ENCODE measurements at regions not wholly inside any gene's neighbourhood (a gene's known extent, or its start where the extent isn't known, plus 50 kb on each side); places are given as distances from the start of the nearest gene placed in this dataset.

DNA sequence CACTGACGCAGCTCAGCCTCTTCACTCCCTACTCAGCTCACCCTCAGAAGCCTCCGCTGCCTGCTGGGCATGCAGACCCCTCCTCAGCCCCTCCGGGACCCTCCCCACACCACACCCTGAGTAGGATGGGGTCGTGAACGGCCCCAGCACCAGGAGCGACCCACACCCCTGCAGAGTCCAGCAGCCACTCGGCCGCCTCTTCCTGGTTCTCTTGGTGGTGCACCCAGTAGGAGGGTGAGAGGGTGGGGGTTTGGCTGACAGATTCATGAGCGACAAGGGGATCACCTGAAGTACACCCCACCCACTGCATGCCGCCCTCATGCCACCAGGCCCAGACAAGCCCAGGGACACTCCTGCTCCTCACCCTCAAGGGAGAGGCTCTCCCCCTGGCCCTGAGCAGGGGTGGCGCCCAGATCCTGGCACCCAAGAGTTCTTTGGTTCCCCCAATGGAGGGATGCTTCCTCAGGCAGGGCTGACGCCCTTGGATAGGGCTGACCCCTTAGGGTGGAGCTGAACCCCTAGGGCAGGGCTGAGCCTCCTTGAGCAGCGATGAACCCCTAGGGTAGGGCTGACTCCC is 76.6 kb upstream of the GPC1 start:
- DNase-seq (ENCODE audit: low read depth): no peak

DNA sequence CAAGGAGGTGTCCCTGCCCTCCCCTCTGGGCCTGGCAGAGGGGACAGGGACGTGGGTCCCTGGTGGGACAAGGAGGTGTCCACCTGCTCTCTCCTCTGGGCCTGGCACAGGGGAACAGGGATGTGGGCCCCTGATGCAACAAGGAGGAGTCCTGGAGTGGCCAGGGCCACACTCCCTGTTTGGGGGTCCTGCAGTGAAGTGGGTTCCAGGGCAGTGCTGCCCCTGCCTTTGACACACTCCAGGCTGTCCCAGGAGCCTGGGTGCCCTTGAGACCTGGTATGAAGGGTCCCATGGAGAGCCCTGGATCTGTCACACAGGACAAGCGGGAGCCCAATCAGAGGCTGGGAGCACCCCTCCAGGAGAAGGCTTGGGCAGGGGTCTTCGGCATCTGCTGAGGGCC is 75.8 kb upstream of the GPC1 start:
- no peak for DNase-seq (ENCODE audit: low read depth)

DNA sequence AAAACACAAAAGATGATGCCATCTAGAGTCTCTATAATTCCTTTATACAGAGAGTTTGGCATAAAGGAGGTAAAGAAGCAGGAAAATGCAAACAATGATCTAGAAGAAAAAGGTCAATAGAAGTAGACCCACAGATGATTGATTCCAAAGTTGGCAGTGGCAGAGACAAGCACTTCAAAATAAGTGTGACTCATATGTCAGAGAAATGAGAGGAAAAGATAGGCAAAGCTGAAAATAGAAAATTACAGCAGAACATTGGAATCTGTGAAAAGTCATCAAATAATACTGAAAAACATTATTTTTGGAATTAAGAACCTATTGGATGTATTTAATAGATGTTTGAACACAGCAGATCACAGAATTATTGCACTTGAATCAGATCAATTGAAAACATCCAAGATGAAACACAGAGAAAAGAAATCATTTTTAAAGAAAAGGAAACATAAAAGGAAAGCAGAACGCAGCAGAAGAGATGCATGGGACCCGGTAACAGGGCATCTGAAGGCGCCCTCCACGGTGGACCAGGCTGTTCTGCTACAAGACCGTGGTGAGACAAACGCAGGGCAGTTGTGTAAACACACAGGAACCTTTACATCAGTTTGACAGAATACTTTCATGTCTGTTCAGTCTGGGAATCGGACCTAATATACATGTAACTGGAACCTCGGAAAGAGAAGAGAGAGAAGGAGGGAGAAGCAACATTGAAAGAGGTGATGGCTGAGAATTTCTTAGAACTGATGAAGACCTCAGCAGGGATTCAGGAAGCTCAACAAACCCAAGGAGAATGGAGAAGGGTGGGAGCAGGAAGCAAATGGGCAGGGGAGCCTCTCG is 74.6 kb upstream of the GPC1 start:
- no peak for DNase-seq (ENCODE audit: low read depth)

DNA sequence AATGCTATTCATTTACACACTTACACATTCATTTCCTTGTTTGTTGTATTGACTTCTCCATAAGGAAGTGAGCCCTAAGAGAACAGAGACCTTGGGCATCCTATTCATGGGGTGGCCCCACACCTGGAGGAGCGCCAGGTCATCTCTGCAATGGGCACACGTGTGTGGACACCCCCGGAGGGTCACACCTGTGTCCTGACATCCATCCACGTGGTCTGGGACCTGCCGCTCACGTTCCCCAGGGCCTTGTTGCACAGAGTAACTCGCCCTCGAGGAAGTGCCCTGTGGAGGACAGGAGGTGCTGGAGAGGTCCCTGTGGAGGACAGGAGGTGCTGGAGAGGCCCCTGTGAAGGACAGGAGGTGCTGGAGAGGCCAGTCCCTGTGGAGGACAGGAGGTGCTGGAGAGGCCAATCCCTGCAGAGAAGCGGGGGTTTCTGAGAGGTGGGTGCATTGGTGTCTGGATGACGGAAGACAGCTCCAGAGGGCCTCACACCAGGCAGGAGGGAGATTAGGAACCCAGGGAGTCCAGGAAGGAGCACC is 73.2 kb upstream of the GPC1 start:
- DNase-seq (ENCODE audit: low read depth): no peak

DNA sequence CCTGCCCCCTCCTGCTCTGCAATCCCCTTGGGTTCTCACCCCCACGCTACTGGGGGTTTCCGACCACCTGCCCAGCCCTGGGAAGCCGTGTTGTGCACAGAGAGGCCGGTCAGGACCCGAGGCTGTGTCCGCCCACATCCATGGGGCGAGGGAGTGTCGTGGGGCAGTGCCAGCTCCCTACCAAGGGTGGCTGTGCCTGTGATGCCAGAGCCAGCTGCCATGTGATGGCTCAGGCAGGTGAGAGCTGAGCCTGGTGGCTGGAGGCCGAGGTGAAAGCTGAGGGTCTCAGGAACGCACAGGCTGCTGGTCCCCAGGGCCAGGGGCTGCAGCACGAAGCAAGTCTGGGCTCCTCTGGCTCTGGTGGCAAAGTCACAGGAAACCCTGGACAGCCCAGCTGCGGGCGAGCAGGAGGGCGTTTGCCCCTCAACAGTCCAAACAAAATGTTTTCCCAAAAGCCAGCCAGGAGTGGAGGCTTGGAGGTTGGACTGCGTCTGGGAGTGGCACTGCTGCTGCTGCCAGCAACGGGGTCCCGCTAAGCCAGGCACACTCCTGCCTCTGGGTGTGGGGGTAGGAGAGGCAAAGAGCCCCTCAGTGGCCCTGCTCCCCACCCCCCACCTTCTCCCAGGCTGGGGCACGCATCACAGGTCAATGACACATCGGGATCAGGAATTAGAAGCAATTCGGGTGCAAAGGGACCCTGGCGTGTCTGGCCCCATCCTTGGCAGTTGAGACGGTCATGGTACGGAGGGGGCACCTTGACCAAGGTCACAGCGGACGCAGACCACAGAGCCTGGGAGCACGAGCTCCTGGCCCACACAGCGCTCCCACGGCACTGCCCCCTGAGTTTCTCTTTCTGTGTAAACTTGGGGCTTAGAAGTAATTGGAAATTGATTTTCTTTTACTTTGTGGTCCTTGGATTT is 72.4 kb upstream of the GPC1 start:
- no peak for DNase-seq (ENCODE audit: low read depth)

DNA sequence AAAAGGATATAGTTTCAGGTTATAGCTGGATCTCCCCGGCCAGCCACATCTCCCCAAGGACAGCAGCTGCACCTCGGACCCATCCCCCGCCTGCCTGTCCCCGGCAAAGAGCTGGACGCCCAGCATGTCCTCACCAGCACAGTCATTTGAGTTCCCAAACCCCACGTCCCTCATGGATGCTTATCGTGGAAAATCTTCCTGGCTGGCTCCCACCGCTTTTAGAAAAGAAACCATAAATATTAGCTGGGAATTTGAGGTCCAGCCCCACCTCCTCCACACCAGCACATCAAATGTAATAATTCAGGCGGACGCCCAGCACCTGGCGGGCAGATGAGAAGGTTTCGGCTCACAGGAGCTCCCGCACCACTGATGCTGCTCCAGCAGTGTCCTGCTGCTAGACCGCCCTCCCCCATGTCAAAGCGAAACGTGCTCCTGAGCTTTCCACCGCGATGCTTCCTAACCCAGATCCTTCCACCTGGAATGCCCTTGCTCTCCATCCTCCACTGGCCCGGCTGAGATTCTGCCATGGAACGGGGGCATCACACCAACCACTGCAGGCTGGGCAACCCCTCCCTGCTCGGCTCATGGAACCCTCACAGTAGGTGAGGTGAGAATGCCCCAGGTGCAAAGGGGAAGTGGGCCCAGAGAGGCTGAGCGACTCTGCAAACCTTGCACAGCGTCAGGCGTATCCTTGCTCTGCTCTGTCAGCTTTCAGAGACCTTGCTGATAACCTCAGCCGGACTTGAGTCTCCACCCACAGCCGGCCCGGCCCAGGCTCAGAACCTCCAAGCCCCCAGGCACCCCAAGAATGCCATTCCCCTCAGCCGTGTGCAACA is 71.5 kb upstream of the GPC1 start:
- no peak for DNase-seq (ENCODE audit: low read depth)

DNA sequence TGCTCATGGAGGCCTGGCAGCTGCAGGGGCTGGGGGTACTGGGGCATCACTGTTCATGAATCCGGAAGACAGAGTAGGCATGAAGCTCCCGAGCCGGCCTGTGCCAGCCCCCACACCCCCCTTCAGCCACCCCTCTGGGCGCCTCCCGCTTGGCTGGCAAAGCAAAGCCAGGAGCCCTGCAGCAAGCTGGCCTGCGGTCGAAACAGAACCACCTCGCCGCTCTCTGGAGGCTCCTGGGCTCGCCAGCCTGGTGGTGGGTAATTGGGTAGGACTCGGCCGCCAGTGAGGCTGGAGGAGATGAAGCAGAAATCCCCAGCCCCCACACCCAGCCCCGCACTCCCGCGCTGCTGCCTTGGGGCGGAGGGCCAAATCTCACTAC is 70.9 kb upstream of the GPC1 start:
- DNase-seq (ENCODE audit: low read depth): no peak

DNA sequence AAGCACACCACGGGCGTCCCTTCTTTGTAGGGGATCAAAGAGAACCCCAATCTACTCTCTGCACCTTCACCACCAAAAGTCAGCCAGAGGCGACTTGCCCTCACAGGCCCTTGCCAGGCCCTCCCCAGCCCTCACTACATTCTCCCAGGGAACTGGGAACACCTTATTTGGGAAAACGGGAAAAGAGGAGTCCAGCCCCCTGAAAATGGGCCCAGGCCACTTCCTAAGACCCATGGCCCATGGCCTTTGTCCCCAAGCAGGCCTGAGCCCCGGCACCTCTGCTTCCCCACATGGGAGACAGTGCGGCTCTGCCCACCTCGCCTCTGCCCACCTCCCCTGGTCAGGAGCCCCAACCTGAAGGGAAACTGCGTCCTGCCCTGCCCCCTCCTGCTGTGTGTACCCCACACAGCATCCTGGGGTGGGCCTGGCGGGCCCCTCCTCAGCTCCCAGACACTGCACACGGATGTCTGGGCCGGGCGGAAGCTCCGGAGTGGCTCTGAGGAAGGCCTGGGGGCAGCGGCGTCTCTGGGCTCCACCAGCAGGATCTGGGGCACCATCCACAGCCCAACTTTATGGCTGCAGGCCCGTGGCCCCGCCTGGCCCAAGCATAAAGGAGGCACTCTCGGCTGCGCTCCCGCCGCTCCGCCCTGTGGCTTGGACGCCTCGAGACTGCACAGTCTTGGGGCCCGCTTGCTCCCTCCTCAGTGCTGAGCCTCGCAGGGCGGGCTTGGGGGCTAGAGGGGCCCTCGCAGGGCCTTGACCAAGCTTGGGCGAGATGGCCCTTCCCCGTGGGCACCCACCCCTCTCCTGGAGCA is 70.3 kb upstream of the GPC1 start:
- DNase-seq (ENCODE audit: low read depth): no peak

DNA sequence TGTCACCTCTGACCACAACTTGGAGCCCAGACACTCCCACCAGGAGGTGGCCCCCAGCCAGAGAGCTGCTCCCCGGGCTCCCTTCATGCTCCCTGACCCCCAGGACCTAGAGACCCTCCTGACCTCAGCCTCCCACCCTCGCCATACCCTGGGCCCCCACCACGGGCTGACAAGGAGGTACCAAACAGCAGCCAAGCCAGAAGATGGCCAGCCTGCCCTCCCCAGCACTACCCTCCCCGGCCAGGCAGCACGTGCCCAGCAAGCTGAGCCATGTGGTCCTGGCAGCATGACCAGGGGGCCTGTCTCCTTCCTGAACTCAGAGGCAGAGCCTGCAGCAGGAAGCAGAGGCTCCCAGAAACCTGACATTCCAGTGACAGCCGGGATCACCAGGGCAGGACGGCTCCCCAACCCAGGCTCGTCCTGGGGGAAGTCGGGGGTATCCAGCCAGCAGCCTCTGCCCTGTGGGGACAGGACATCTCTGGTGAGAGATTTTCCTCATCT is 69.4 kb upstream of the GPC1 start:
- no peak for DNase-seq (ENCODE audit: low read depth)

DNA sequence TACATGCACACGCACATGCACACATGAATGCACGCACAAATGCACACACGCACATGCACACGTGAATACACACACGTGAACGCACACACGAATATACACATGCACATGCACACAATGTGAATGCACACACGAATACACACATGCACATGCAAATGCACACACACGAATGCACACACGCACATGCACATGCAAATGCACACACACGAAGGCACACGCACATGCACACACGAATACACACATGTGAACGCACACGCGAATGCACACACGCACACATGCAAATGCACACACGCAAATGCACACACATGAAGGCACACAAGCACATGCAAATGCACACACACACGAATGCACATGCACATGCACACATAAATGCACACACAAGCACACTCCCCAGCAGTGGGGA is 68.6 kb upstream of the GPC1 start:
- DNase-seq (ENCODE audit: low read depth): no peak

DNA sequence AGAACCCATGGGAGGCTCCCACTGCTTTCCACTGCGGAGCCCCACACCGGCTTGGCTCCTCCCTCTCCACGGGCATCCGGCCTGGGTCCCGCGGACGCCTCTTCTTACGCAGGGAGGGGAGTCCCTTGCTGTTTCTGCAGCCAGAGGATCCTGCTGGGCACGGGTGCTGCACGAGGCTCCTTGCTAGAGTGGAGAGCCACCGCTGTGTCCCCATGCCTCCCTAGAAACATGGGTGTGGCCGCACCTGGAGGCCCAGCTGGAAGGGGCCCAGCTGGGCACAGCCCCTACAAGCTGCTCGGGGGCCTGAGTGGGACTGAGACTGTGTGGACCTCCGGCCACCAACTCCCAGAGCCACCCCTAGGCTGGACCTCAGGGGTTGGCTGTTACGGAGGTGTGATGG is 67.7 kb upstream of the GPC1 start:
- no peak for DNase-seq (ENCODE audit: low read depth)

DNA sequence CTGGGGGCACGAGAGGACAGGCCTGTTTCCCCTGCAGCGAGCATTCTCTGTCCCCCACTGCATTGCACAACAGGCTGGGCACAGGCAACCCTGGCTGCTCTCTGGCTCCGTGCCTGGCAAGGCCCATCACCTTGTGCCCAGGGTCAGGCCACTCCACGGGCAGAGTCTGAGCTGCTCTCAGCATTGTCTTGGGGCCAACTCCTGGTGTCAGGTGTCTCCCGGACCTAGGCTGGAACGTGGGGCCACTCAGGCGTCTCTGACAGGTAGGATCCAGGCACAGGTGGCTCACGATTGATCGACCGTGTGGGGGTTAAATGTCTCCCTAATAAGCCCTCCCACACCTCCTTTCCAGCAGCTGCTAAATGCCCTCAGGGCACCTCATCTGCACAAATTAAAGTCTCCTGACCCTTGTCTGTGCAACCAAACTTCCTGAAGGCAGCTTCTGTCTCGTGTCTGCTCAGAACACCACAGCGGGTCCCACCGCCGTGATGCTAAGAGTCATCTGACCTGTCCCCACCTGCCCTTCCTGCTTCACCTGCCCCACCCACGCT is 66.6 kb upstream of the GPC1 start:
- DNase-seq (ENCODE audit: low read depth): no peak

DNA sequence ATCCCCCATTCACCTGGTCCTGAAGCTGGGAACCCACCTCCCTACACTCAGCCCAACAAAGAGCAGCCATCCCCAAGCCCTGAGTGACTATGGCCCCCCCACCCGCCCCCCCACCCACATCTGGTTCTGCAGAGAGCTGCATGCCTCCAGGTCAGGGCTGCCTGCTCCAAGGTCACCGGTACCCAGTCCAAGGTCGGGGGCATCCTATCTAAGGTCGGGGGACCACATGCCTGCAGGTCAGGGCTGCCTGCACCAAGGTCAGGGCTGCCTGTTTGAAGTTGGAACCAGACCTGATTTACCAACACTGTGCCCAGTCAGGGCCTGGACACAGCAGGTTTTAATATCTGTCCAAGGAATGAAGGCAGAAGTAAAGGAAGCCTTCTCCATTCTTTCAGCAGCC is 66.1 kb upstream of the GPC1 start:
- no peak for DNase-seq (ENCODE audit: low read depth)

DNA sequence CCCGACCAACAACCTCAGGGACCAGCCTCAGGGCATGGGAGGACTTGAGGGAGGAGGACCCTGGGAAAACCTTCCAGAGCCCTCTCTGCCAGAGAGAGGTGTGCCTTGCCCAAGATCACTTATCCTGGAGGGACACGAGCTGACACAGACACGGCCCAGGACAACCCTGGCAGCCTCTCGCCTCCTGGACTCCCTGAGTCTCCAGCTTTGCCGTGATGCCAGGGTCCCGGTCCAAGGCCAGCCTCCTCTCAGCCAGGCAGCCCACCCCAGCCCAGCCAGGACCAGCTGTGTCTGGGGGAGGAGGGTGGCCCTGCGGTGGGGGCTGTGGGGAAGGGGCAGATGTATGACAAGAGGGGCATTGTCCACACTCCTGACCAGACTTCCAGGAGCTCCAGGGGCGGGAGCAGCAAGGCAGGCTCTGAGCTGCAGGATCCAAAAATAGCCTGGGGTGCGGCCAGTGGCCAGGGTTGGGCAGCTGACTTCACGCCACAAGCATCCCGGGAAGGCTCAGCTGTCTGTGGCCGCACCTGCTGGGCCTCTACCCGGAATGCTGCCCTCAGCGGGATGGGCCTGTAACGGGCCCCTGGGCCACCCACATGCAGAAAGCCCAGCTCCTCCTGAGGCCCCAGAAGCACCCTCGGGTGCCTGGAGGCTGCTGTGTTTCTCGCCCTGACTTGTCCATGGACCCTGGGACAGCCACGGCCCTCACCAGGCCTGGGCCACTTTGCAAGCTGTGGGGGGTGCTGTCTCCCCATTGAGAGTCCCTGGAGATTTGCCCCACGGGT is 65.5 kb upstream of the GPC1 start:
- DNase-seq (ENCODE audit: low read depth): no peak

DNA sequence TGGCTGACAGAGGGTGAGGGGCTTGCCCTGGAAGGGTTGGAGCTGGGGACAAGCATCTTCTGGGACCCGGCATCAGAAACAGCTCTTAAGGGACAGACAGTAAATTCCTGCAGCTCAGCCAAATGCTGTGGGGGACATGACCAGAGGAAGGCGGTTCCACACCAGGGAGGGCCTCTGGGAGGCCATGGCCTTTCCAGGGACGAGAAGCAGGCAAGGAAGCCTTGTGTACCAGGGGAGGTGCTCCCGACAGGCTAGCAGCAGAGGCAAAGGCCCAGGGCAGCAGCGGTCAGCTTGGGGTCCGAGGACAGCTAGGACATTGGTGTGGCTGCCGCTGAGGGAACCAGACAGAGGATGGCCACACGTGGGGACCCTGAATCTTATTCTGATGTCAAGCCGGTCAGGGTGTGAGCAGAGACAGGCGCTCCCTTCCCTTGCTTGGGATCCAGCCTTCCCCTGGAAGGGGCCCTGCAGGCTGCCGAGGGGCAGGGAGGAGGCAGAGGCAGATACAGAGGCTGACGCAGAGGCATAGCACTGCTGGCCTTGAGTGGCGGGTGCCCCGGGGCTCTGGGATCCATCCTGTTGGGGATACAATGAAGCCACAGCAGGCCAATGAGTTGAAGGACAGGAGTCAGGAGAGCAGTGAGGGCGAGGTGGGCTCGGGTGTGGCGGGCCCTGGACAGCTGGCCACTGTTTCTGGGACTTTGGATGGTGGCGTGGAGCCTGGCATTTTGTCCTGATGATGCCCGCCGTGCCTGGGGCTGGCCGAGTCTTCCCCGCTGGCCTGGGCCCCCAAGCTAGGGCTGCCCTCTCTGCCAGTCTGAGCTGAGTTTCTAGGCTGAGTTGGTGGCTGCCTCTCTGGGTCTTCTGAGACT is 64.1 kb upstream of the GPC1 start:
- DNase-seq (ENCODE audit: low read depth): no peak

DNA sequence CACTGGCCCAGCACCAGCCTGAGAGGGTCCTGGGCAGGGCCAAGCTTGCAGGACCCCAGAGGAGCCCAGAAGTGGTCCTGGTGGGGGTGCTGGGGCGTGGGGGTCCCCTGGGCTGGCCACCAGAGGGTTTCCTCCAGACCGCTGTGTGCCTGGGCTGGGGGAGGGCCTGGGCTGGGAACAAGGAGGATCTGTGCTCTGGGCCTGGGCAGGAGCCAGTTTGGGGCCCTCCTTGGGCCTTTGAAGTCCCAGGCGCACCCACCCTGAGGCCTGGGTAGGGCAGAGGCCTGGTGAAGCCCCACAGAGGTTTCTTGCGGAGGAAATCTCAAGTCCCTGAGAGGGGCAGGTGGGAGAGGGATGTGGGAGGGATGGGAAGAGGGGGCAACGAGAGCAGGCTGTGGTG is 63.4 kb upstream of the GPC1 start:
- DNase-seq (ENCODE audit: low read depth): no peak

DNA sequence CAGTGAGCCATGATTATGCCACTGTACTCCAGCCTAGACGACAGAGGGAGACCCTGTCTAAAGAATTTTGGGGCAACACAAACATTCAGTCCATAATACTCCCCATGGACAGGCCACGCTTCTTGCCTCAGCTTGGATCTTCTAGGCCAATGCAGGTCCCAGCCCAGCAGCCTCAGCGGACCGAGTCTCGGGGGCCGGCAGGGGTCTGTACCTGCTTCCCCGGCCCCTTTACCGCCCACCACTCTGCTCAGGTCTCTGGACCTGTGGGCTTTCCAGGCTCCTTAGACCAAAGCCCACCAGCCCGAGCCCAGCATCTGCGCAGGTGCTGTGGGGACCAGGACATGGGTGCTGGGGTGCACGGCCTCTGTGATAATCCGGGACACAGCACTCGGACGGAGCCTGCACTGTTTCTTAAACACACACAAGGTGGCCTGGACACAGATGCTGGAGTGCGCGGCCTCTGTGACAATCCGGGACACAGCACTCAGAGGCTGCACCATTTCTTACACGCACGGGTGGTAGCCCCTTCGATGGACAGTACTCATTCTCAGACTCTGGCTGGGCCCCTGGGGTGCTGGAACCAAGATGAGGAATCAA is 62.1 kb upstream of the GPC1 start:
- DNase-seq (ENCODE audit: low read depth): no peak

Measured in stimulated activated CD8-positive, alpha-beta memory T cell treated with anti-CD3 and anti-CD28 coated beads, Interleukin-4, amount 100 ng/mL, for 24 hours (primary cell).